ENCODE measurements at regions not wholly inside any gene's neighbourhood (a gene's known extent, or its start where the extent isn't known, plus 50 kb on each side); places are given as distances from the start of the nearest gene placed in this dataset.

DNA sequence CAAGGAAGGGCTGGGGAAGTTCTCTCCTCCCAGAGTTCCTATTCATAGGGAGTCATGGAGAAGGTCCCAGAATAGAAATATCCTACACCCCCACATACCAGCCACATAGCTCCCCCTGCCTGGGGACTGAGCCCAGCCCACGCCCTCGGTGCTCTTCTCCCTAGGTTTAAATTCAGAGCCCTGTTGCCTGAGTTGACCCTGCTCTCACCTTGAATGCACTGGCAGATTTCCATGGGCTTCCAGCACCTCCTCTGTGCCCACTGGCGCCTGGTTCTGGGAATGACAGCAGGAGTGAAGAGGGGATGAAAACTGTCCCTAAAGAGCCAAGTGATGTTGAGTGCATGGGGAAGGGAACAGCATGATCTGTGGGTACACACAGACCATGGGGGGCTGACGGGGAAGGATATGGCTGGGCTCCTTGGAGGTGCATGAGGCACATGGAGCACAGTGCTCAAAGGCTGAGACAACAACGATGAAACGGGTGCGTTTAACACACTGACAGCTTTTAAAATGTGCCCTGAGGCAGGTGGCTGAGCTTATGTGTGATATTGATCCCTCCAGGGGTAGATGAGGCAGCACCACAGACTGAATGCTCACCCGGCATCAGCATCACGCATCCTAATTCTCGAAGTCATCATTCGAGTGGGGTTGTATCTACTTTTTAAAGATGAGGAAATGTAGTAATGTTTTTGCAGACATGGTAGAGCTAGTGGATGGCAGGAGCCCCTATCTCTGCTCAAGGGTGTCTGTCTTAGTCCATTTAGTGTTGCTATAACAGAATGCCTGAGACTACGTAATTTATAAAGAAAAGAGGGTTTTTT lies 53.7 kb upstream of the IGFBP3 start:
- Mint-ChIP-seq H3K27ac (no peak overlapping the region), H3K27me3 (no peaks in the 10 kb centered on the region), H3K36me3 (ENCODE audit: low read depth) (peaks cover under 1% of the 10 kb centered on the region), H3K4me1 (ENCODE audit: low read depth) (peaks cover 7% of the 10 kb centered on the region), H3K4me3 (no peak overlapping the region), H3K9me3 (no peaks in the 10 kb centered on the region)
- CTCF ChIA-PET: no interaction called here
- intact Hi-C loops (cut with micrococcal nuclease): no loop called here
- TF ChIP-seq, protein P1, sequence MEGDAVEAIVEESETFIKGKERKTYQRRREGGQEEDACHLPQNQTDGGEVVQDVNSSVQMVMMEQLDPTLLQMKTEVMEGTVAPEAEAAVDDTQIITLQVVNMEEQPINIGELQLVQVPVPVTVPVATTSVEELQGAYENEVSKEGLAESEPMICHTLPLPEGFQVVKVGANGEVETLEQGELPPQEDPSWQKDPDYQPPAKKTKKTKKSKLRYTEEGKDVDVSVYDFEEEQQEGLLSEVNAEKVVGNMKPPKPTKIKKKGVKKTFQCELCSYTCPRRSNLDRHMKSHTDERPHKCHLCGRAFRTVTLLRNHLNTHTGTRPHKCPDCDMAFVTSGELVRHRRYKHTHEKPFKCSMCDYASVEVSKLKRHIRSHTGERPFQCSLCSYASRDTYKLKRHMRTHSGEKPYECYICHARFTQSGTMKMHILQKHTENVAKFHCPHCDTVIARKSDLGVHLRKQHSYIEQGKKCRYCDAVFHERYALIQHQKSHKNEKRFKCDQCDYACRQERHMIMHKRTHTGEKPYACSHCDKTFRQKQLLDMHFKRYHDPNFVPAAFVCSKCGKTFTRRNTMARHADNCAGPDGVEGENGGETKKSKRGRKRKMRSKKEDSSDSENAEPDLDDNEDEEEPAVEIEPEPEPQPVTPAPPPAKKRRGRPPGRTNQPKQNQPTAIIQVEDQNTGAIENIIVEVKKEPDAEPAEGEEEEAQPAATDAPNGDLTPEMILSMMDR (IDR thresholded peaks at IDR 0.05): no peak
- POLR2A ChIA-PET: no interaction called here
- ATAC-seq (no peak), DNase-seq (no peak)

DNA sequence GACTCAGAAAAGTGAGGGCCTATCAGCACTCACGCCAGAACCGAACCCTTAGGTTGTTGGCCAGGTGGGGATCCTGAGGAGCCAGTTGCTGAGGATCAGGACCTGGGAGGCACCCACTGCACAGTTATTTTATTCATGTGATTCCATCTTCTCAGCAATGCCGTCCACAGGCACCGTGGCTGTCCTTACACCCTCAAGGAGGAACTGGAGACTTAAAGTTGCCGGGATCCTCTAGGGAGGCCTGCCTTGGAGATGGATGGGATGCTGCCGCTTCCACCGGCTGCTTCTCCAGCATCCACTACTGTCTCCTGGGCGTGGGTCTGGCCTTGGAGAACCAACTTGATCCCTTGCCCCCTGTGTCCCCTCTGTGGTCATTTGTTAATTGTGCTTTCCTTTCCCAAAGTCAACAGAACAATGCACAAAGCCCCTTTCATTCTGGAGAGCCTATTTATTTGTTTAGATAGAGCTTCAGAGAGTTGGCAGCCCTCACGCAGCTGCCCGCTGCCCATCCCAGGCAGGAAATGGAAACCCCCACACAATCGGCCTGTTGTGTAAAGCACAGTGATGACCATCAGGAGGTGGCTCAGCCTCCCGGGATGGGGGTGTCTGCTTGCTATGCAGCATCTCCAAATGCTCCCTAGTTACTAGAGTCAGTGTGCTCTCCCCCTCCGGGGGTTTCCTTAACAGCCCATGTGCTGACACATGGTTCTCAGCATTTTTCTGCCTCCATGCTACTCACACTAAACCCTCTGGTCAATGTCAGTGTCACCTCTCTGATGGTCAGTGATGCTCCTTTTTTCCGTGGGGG lies 52.9 kb upstream of the IGFBP3 start:
- ATAC-seq: no peak
- TF ChIP-seq, protein P1 (IDR thresholded peaks at IDR 0.05): no peak

GRCh38 chr7:45972629-45973312 lies 51.7 kb upstream of the IGFBP3 start:
- no peaks in the 10 kb centered on the region for H3K9me3 Mint-ChIP-seq
- H3K27ac Mint-ChIP-seq: no peak overlapping the region

More for the DNA sequence above, 52.9 kb upstream of the IGFBP3 start:
- H3K27me3 Mint-ChIP-seq: no peaks in the 10 kb centered on the region
- H3K4me3 Mint-ChIP-seq: no peak overlapping the region
- POLR2A ChIA-PET: no interaction called here
- intact Hi-C loops (cut with micrococcal nuclease): no loop called here
- H3K36me3 Mint-ChIP-seq (ENCODE audit: low read depth): no peaks in the 10 kb centered on the region
- peaks cover 7% of the 10 kb centered on the region for H3K4me1 Mint-ChIP-seq (ENCODE audit: low read depth)
- no peaks in the 10 kb centered on the region for H3K9me3 Mint-ChIP-seq
- H3K27ac Mint-ChIP-seq: no peak overlapping the region
- DNase-seq: no peak
- CTCF ChIA-PET: no interaction called here

GRCh38 chr7:45971661-45972175 lies 50.6 kb upstream of the IGFBP3 start:
- DNase-seq: no peak
- no peaks in the 10 kb centered on the region for H3K36me3 Mint-ChIP-seq (ENCODE audit: low read depth)
- H3K27ac Mint-ChIP-seq: no peak overlapping the region
- TF ChIP-seq, protein P1 (IDR thresholded peaks at IDR 0.05): no peak
- no peak overlapping the region for H3K4me3 Mint-ChIP-seq
- ATAC-seq: no peak
- H3K4me1 Mint-ChIP-seq (ENCODE audit: low read depth): no peaks in the 10 kb centered on the region
- intact Hi-C loops (cut with micrococcal nuclease): no loop called here
- ChIA-PET POLR2A (no interaction called here), CTCF (no interaction called here)
- no peaks in the 10 kb centered on the region for H3K9me3 Mint-ChIP-seq
- H3K27me3 Mint-ChIP-seq: no peaks in the 10 kb centered on the region

More at GRCh38 chr7:45972629-45973312, 51.7 kb upstream of the IGFBP3 start:
- Mint-ChIP-seq H3K27me3 (no peaks in the 10 kb centered on the region), H3K36me3 (ENCODE audit: low read depth) (no peaks in the 10 kb centered on the region), H3K4me1 (ENCODE audit: low read depth) (no peaks in the 10 kb centered on the region), H3K4me3 (no peak overlapping the region)
- POLR2A ChIA-PET: no interaction called here
- intact Hi-C loops (cut with micrococcal nuclease): no loop called here
- CTCF ChIA-PET: no interaction called here
- TF ChIP-seq, protein P1 (IDR thresholded peaks at IDR 0.05): no peak
- no peak for DNase-seq
- ATAC-seq: no peak
